ENCODE measurements at regions not wholly inside any gene's neighbourhood (a gene's known extent, or its start where the extent isn't known, plus 50 kb on each side); places are given as distances from the start of the nearest gene placed in this dataset.

GRCh38 chr5:22965960-22966359 is 112.8 kb upstream of the CDH12 start:
- TF ChIP-seq BHLHE40 (IDR thresholded peaks at IDR 0.05; ENCODE audit: borderline replicate concordance) (no peak), FOXA1 (IDR thresholded peaks at IDR 0.05) (no peak), TARDBP (IDR thresholded peaks at IDR 0.05) (no peak), ZNF384 (IDR thresholded peaks at IDR 0.05) (no peak), HDGF (IDR thresholded peaks at IDR 0.05; ENCODE audit: borderline replicate concordance) (no peak), FOXK2 (IDR thresholded peaks at IDR 0.05) (no peak), NFRKB (IDR thresholded peaks at IDR 0.05) (no peak), LEF1 (IDR thresholded peaks at IDR 0.05; ENCODE audit: borderline replicate concordance) (no peak), FOXM1 (IDR thresholded peaks at IDR 0.05; ENCODE audit: borderline replicate concordance) (no peak), SUZ12 (IDR thresholded peaks at IDR 0.05) (no peak)

Measured in HEK293T (cell line).